ENCODE measurements at regions not wholly inside any gene's neighbourhood (a gene's known extent, or its start where the extent isn't known, plus 50 kb on each side); places are given as distances from the start of the nearest gene placed in this dataset.

DNA sequence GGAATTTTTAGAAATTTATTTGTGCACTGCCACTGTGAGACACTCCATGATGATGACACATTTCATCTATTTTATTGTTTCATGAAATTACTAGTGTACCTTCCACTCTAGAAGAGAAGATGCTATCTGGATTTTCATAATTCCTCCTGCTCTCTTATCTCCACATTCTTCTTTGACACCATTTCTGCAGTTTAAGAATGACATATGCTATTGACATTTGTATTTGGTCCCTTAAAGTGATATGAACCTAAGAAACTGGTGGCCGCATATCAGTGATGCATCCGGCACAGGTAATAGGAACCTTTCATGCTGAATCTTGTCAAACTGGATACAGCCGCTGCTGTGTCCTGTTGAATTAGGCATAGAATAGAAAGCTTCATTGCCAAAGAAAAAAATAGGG lies 696.3 kb downstream of the TMEM121 start:
- TF ChIP-seq POLR2AphosphoS5 (IDR thresholded peaks at IDR 0.05; ENCODE audit: low read depth) (no peak), EZH2 (IDR thresholded peaks at IDR 0.05; ENCODE audit: low read depth, unreplicated experiment) (no peak)
- TF ChIP-seq, protein P1, sequence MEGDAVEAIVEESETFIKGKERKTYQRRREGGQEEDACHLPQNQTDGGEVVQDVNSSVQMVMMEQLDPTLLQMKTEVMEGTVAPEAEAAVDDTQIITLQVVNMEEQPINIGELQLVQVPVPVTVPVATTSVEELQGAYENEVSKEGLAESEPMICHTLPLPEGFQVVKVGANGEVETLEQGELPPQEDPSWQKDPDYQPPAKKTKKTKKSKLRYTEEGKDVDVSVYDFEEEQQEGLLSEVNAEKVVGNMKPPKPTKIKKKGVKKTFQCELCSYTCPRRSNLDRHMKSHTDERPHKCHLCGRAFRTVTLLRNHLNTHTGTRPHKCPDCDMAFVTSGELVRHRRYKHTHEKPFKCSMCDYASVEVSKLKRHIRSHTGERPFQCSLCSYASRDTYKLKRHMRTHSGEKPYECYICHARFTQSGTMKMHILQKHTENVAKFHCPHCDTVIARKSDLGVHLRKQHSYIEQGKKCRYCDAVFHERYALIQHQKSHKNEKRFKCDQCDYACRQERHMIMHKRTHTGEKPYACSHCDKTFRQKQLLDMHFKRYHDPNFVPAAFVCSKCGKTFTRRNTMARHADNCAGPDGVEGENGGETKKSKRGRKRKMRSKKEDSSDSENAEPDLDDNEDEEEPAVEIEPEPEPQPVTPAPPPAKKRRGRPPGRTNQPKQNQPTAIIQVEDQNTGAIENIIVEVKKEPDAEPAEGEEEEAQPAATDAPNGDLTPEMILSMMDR (conservative IDR thresholded peaks at IDR 0.05; ENCODE audit: low read depth in 2 of 2) = no peak
- TF ChIP-seq, protein P2, sequence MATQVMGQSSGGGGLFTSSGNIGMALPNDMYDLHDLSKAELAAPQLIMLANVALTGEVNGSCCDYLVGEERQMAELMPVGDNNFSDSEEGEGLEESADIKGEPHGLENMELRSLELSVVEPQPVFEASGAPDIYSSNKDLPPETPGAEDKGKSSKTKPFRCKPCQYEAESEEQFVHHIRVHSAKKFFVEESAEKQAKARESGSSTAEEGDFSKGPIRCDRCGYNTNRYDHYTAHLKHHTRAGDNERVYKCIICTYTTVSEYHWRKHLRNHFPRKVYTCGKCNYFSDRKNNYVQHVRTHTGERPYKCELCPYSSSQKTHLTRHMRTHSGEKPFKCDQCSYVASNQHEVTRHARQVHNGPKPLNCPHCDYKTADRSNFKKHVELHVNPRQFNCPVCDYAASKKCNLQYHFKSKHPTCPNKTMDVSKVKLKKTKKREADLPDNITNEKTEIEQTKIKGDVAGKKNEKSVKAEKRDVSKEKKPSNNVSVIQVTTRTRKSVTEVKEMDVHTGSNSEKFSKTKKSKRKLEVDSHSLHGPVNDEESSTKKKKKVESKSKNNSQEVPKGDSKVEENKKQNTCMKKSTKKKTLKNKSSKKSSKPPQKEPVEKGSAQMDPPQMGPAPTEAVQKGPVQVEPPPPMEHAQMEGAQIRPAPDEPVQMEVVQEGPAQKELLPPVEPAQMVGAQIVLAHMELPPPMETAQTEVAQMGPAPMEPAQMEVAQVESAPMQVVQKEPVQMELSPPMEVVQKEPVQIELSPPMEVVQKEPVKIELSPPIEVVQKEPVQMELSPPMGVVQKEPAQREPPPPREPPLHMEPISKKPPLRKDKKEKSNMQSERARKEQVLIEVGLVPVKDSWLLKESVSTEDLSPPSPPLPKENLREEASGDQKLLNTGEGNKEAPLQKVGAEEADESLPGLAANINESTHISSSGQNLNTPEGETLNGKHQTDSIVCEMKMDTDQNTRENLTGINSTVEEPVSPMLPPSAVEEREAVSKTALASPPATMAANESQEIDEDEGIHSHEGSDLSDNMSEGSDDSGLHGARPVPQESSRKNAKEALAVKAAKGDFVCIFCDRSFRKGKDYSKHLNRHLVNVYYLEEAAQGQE (IDR thresholded peaks at IDR 0.05; ENCODE audit: unreplicated experiment) = no peak
